ENCODE measurements at regions not wholly inside any gene's neighbourhood (a gene's known extent, or its start where the extent isn't known, plus 50 kb on each side); places are given as distances from the start of the nearest gene placed in this dataset.

GRCh38 chr22:48650323-48651035, 1177.2 kb downstream of the BRD1 start:
- FAIRE-seq = no peak

GRCh38 chr22:48649466-48649865, 1178.2 kb downstream of the BRD1 start:
- no peak for FAIRE-seq

GRCh38 chr22:48649031-48649430, 1178.6 kb downstream of the BRD1 start:
- FAIRE-seq = no peak

GRCh38 chr22:48647606-48648515, 1179.8 kb downstream of the BRD1 start:
- no peak for FAIRE-seq

GRCh38 chr22:48647051-48647450, 1180.6 kb downstream of the BRD1 start:
- no peak for FAIRE-seq

- FAIRE-seq = no peak
Observed at GRCh38 chr22:48646216-48646925, 1181.3 kb downstream of the BRD1 start.

- FAIRE-seq = no peak
Observed at GRCh38 chr22:48645766-48646165, 1181.9 kb downstream of the BRD1 start.

- no peak for FAIRE-seq
Observed at GRCh38 chr22:48644997-48645396, 1182.7 kb downstream of the BRD1 start.

- FAIRE-seq = no peak
Observed at GRCh38 chr22:48644108-48644507, 1183.6 kb downstream of the BRD1 start.

- no peak for FAIRE-seq
Observed at GRCh38 chr22:48643066-48643731, 1184.5 kb downstream of the BRD1 start.

- no peak for FAIRE-seq
Observed at GRCh38 chr22:48642550-48642949, 1185.1 kb downstream of the BRD1 start.

- FAIRE-seq = no peak
Observed at GRCh38 chr22:48641906-48642475, 1185.7 kb downstream of the BRD1 start.

- FAIRE-seq = no peak
Observed at GRCh38 chr22:48640890-48641841, 1186.5 kb downstream of the BRD1 start.

GRCh38 chr22:48639896-48640748, 1187.6 kb downstream of the BRD1 start:
- FAIRE-seq = no peak

- FAIRE-seq = no peak
Observed at GRCh38 chr22:48639021-48639795, 1188.5 kb downstream of the BRD1 start.

GRCh38 chr22:48637231-48637630, 1190.4 kb downstream of the BRD1 start:
- no peak for FAIRE-seq

- FAIRE-seq = no peak
Observed at GRCh38 chr22:48636746-48637145, 1190.9 kb downstream of the BRD1 start.

- no peak for FAIRE-seq
Observed at GRCh38 chr22:48635816-48636215, 1191.9 kb downstream of the BRD1 start.

- FAIRE-seq = no peak
Observed at GRCh38 chr22:48635031-48635430, 1192.6 kb downstream of the BRD1 start.
